ENCODE measurements at regions not wholly inside any gene's neighbourhood (a gene's known extent, or its start where the extent isn't known, plus 50 kb on each side); places are given as distances from the start of the nearest gene placed in this dataset.
"Not testable (repeated sequence)": the region's sequence is repeated elsewhere in the genome, so short reads cannot be mapped to it uniquely, and the experiment has no call there.

GRCh38 chr6:156601152-156602065 lies 175.8 kb upstream of the ARID1B start:
- no peak for DNase-seq (ENCODE audit: low read depth, low spot score)

- no peak for DNase-seq (ENCODE audit: low read depth, low spot score)
Observed at GRCh38 chr6:156600678-156601077, 176.5 kb upstream of the ARID1B start.

GRCh38 chr6:156599978-156600590 lies 177.1 kb upstream of the ARID1B start:
- DNase-seq (ENCODE audit: low read depth, low spot score), result no peak

DNA sequence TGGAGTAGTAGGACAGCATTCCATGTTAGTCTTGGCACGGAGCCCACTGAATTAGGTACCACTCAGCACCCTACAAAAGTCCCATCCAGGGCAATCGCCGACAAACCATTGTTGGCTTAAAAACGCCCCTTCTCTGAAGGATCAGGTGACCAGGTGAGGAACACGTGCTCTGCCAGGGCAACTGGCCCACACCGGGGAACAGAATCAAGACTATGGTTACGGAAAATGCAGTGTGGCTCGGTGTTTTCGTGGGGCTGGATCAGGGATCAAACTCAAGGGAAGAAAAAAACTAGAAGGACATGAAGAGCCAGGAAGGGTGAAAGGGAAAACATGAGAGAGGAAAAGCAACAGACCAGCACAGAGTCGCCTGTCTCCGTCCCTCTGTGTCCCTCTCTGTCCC lies 177.8 kb upstream of the ARID1B start:
- DNase-seq (ENCODE audit: low read depth, low spot score), result no peak

- DNase-seq (ENCODE audit: low read depth, low spot score), result no peak
Observed at GRCh38 chr6:156598855-156599180, 178.4 kb upstream of the ARID1B start.

DNA sequence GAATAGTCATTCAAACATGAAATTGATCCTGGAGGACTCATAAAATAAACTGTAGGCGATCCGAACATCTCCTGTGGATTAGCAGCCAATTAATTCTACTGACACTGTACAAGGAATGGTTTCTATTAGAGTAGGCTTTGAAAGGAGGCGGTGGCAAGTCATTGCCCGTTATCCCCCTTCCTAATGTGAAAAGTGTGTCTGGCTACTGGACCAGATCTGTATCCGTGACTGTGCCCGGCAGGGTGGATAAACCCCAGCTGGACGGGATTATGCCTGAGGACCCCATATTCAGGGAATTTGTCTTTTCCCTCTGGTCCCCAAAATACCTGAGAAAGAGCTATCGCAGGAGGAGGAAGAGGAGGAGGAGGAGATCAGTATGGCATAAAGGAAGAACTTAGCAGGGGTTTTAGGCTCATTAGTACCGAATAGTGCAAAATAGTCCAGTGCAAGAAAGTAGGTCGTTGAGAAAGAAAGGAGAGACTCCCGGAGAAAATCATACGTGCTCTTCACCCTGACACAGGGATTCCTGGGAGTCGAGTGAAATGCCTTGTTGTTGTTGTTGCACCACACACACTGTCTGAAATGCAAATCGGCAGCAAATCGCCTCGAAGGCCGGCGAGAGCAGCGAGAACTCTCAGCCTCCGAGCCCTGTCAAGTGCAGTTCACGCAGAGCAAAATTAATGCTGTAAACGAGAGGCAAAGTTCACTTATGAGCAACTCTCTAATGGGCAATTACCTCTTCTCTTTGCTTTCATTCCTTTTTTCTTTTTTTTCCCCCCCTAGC lies 178.9 kb upstream of the ARID1B start:
- no peak for DNase-seq (ENCODE audit: low read depth, low spot score)

DNA sequence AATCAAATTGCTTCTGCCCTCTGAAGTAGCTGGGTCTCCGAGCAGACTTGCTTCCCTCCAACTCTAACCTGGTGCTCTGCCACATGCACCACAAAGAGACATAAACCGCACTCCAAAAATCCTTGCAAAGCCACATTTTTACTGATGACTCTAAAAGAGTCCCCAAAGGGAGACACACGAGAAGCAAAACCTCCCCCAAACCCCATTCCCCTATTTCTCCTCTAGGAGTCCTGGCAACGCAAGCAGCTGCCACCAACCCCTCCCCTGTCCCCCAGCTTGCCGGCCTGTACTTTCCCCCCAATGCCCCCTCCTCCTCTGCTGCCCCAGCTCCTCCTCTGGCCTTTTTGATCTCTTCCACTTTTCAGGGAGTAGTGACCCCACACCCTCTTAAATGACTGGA lies 180.1 kb upstream of the ARID1B start:
- no peak for DNase-seq (ENCODE audit: low read depth, low spot score)

- DNase-seq (ENCODE audit: low read depth, low spot score), result no peak
Observed at GRCh38 chr6:156595476-156595875, 181.7 kb upstream of the ARID1B start.

DNA sequence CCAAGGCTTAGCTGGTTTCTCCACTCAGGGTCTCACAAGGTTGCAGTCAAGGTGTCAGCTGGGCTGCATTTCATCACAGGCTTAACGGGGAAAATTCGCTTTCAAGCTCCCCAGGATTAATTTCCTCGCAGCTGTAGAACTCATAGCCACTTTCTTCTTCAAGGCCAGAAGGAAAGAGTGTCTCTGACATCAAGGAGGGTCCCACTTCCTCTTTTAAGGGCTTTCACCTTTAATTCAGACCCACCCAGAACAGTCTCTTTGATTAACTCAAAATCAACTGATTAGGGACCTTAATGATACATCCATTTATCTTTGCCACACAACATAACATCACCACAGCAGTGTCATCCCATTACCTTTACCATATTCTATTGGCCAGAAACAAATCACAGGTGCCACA lies 183.3 kb upstream of the ARID1B start:
- no peak for DNase-seq (ENCODE audit: low read depth, low spot score)

DNA sequence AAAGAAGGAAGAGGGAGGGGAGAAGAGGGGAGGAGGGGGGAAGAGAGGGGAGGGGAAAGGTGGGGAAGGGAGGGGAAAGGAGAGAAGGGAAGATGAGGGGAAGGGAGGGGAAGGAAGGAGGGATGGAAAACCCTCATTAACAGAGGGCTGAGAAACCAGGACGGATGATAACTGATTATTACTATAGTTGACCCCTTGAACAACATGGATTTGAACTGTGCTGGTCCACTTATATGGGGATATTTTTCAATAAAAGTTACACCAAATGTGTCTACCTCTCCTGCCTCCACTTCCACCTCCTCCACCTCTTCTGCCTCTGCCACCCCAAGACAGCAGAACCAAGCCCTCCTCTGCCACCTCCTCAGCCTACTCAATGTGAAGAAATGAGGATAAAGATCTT lies 184.1 kb upstream of the ARID1B start:
- DNase-seq (ENCODE audit: low read depth, low spot score), result no peak

DNA sequence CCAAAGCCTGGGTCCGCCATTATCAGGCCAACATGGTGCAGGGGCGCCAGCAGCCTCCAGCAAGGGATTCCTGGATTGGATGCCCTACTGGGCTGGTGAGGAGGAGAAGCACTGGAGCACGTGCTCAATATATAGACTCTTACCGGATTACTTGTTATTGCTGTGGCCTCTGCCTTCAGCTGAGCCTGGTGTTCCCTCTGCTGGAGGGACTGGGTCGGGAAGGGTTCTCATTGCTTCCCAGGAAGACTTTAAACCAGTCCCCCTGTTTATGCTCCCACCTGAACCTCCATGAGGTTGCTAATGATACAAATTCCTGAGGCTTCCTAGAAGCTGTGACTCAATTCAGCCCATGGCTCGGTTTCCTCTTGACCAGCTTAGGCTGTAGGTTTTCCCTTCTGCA lies 186.7 kb upstream of the ARID1B start:
- no peak for DNase-seq (ENCODE audit: low read depth, low spot score)

GRCh38 chr6:156589281-156589680 lies 187.9 kb upstream of the ARID1B start:
- DNase-seq (ENCODE audit: low read depth, low spot score), result no peak

- DNase-seq (ENCODE audit: low read depth, low spot score), result no peak
Observed at GRCh38 chr6:156587751-156588301, 189.4 kb upstream of the ARID1B start.

DNA sequence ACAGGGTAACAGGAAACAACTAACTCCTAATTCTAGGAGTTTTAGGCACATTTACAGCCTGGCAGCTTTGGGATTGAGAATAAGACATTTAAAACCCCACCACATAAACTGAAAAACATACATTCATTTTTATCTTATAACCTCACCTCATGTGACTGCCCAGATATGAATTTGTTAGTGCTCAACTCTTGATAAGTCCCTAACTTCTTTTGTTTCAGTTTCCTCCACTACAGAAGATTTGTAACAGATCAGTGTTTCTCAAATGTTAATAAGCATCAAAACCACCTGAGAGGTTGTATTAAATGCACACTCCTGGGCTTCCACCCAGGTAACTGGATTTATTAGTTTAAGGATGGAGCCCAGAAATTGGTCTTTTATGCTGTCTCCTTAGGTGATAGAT lies 190.1 kb upstream of the ARID1B start:
- no peak for DNase-seq (ENCODE audit: low read depth, low spot score)

- no peak for DNase-seq (ENCODE audit: low read depth, low spot score)
Observed at GRCh38 chr6:156585859-156586258, 191.3 kb upstream of the ARID1B start.

DNA sequence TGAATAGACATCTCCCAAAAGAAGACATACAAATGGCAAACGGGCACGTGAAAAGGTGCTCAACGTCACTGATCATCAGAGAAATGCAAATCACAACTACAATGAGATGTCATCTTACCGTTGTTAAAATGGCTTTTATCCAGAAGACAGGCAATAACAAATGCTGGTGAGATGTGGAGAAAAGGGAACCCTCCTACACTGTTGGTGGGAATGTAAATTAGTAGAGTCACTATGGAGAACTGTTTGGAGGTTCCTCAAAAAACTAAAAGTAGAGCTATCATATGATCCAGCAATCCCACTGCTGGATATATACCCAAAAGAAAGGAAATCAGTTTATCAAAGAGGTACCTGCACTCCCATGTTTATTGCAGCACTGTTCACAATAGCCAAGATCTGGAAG lies 193.1 kb upstream of the ARID1B start:
- not testable (repeated sequence) for DNase-seq (ENCODE audit: low read depth, low spot score)

DNA sequence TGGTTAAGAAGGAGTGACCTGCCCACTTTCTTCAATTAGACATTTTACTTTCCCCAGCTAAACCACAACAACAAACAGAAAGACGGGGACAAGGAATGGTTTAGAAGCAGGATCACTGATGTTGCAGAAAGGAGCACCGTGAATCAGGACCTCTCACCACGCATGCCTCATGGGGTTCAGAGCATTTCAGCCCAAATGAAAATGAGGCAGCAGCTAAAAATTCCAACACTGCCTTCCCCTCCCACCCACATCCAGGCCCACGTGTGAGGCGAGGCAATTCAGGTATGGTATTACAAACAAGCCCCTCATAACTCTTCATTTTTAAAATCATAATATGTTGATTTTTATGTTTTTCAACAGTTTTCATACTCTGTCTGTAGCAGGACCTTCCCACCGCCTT lies 194.1 kb upstream of the ARID1B start:
- DNase-seq (ENCODE audit: low read depth, low spot score), result no peak

DNA sequence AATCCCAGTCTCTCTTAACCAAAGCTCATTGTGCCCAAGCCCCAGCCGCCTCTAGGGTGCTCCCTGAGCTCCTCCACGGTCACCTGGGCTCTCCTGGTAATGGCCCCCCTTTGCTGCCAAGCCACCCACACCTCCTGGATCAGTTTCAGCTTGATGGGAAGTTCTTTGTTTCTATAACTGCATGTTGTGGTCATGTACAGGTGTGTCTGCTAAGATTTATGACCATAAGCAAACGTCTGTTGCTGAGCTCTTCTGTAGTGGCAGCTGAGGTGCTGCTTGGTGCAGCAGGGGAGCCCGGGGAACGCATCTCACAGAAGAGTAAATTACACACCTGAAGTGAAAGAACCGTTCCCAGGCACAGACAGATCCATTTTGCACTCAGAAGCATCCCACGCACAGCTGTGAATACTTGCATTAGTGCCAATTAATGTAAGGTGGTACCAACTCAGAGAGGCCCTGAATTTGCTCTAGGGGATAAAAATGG lies 194.6 kb upstream of the ARID1B start:
- no peak for DNase-seq (ENCODE audit: low read depth, low spot score)

- no peak for DNase-seq (ENCODE audit: low read depth, low spot score)
Observed at GRCh38 chr6:156579564-156579963, 197.6 kb upstream of the ARID1B start.

- DNase-seq (ENCODE audit: low read depth, low spot score), result no peak
Observed at GRCh38 chr6:156577749-156578148, 199.4 kb upstream of the ARID1B start.

DNA sequence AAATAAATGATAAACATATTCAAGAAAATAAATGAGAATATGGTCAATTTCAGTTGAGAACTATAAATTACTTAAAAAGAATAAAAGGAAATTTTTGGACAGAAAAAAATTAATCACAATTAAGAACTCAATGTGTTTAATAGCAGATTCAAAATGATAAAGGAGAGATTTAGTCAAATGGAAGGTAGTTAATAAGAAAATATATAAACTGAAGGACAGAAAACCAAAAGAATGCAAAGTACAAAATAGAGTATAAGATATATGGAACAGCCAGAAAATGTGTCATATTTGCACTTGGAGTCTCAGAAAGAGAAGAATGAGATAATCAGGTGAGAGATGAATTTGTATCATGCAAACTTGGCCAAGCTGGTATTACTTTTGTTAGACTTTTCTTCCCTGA lies 201.8 kb upstream of the ARID1B start:
- DNase-seq (ENCODE audit: low read depth, low spot score), result no peak

DNA sequence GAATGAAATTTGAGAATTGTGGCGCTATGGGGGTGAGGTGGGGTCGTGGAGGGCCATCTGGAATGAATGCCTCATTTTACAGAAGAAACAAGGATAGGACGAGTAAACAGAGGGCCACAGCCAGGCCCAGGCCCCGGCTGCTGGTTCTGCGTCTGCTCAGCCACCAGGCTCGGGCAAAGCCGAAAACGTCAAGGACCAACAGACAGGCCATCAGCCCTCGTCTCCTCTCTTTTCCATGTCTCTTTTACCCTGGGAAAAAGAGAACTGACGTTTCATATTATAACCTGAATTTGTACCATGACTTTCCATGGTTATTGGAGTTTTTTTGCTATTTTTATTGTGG lies 212.4 kb upstream of the ARID1B start:
- DNase-seq (ENCODE audit: low read depth, low spot score), result no peak

Data from pulmonary artery endothelial cell (primary cell).